ENCODE measurements at regions not wholly inside any gene's neighbourhood (a gene's known extent, or its start where the extent isn't known, plus 50 kb on each side); places are given as distances from the start of the nearest gene placed in this dataset.

DNA sequence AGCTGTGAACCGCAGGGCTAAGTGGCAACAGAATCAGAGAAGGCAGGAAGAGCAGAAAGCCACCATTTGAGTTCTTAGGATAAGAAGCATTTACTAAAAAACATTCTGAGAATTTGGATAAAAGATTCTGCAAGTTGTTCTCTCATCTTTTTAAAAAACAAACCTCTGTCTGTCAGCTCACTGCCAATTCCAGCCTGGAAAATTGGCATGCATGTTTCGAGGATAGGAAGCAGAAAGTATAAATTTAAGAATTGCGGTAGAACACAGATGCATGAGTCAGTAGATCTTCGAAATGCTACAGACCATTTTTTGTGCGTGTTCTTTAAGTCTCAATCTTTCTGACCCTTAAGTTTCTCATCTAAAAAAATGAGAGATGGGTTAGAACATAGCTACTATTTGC is 544.5 kb upstream of the DAB1 start:
- CTCF ChIA-PET: interaction anchor here (1.4 to 1.6 kb wide), 2 partner anchors 7 to 1148 kb away, joined by 3 read pairs; no protein-coding TSS in a partner anchor
- no peak overlapping the region for H2AFZ ChIP-seq (ENCODE audit: low read depth)
- H3F3A ChIP-seq (replicated peaks; ENCODE audit: insufficient read depth): no peaks in the 10 kb centered on the region
- H3K9ac ChIP-seq: no peak overlapping the region
- H3K4me3 ChIP-seq (ENCODE audit: low read depth in 2 of 2, low read length in 1 of 2): no peak overlapping the region
- H3K79me2 ChIP-seq (ENCODE audit: insufficient read depth): no peaks in the 10 kb centered on the region
- no peaks in the 10 kb centered on the region for H3K9me3 ChIP-seq
- H3K9me2 ChIP-seq: no peaks in the 10 kb centered on the region
- H3K27ac ChIP-seq (ENCODE audit: low read depth in 2 of 2, low read length in 1 of 2): no peak overlapping the region
- WGBS (ENCODE audit: low lambda C conversion rate): 52% methylated on average over 5 of the region's 5 CpGs
- no peak for TF ChIP-seq SMC3 (IDR thresholded peaks at IDR 0.05; ENCODE audit: low read depth, low read length)
- TF ChIP-seq RCOR1 (IDR thresholded peaks at IDR 0.05; ENCODE audit: low read length): no peak
- no peak for TF ChIP-seq GABPA (IDR thresholded peaks at IDR 0.05; ENCODE audit: low read depth)
- TF ChIP-seq TCF12 (IDR thresholded peaks at IDR 0.05): no peak
- no peak for TF ChIP-seq RFX5 (IDR thresholded peaks at IDR 0.05; ENCODE audit: low read length)
- no peaks in the 10 kb centered on the region for H3K36me3 ChIP-seq (replicated peaks in 1 of 2; ENCODE audit: control insufficient read depth in 1 of 2, insufficient read depth in 2 of 2, low read length in 1 of 2)
- no peaks in the 10 kb centered on the region; a peak in 1 of 4 replicates for H3K4me1 ChIP-seq (ENCODE audit: control insufficient read depth in 1 of 2, insufficient read depth in 2 of 2, low read depth in 1 of 2, low read length in 1 of 2)
- H3K4me2 ChIP-seq: no peak overlapping the region
- POLR2A ChIA-PET: no interaction called here
- H4K20me1 ChIP-seq (ENCODE audit: insufficient read depth): no peaks in the 10 kb centered on the region
- DNase-seq: no peak
- H3K27me3 ChIP-seq (ENCODE audit: insufficient read depth): no peaks in the 10 kb centered on the region

DNA sequence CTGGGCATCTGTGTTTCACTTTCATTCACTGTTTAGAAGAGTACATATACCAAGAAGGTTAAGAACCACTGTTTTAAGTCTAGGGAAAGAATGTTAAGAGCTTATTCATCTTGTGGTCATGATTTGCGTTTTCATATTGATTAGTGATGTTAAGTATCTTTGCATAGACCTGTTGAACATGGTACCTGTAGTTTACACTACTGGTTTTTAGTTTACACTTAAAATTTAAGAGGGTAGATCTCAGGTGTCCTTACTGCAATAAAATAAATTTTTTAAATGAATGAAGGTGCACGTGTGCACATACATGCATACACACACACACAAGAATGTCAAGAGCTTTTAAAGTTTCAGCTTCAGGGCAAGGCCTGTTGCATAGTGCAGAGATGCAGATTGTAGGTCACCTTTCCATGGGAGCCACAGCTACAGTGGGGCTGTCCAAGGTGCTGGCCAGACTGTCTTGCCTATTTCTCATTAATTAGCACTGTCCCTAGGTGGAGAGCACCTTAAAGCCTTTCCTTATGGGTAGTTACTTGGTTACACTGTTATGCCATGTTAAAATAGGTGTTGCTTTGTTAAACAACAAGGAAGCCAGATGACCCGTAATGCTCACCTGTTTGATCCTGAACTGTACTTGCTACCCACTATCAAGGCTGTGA is 543.0 kb upstream of the DAB1 start:
- CTCF ChIA-PET: interaction anchor here (1.6 kb wide), 1 partner anchor 9 kb away, joined by 3 read pairs; no protein-coding TSS in a partner anchor
- no peaks in the 10 kb centered on the region; a peak in 1 of 4 replicates for H3K4me1 ChIP-seq (ENCODE audit: control insufficient read depth in 1 of 2, insufficient read depth in 2 of 2, low read depth in 1 of 2, low read length in 1 of 2)
- no peak overlapping the region for H3K9ac ChIP-seq
- no peak overlapping the region for H3K4me3 ChIP-seq (ENCODE audit: low read depth in 2 of 2, low read length in 1 of 2)
- no peak for DNase-seq
- no peak overlapping the region for H3K27ac ChIP-seq (ENCODE audit: low read depth in 2 of 2, low read length in 1 of 2)
- POLR2A ChIA-PET: no interaction called here
- no peaks in the 10 kb centered on the region for H3K27me3 ChIP-seq (ENCODE audit: insufficient read depth)
- no peaks in the 10 kb centered on the region for H3K36me3 ChIP-seq (replicated peaks in 1 of 2; ENCODE audit: control insufficient read depth in 1 of 2, insufficient read depth in 2 of 2, low read length in 1 of 2)
- H4K20me1 ChIP-seq (ENCODE audit: insufficient read depth): no peaks in the 10 kb centered on the region
- no peak overlapping the region for H2AFZ ChIP-seq (ENCODE audit: low read depth)
- H3K4me2 ChIP-seq: no peak overlapping the region
- no peaks in the 10 kb centered on the region for H3F3A ChIP-seq (replicated peaks; ENCODE audit: insufficient read depth)
- H3K79me2 ChIP-seq (ENCODE audit: insufficient read depth): no peaks in the 10 kb centered on the region
- no peaks in the 10 kb centered on the region for H3K9me2 ChIP-seq
- H3K9me3 ChIP-seq: no peaks in the 10 kb centered on the region
- WGBS (ENCODE audit: low lambda C conversion rate): 33% methylated on average over 3 of the region's 3 CpGs
- TF ChIP-seq, protein P1, sequence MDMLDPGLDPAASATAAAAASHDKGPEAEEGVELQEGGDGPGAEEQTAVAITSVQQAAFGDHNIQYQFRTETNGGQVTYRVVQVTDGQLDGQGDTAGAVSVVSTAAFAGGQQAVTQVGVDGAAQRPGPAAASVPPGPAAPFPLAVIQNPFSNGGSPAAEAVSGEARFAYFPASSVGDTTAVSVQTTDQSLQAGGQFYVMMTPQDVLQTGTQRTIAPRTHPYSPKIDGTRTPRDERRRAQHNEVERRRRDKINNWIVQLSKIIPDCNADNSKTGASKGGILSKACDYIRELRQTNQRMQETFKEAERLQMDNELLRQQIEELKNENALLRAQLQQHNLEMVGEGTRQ (IDR thresholded peaks at IDR 0.05; ENCODE audit: borderline replicate concordance, low read depth, low read length): no peak
- TF ChIP-seq, protein P2, sequence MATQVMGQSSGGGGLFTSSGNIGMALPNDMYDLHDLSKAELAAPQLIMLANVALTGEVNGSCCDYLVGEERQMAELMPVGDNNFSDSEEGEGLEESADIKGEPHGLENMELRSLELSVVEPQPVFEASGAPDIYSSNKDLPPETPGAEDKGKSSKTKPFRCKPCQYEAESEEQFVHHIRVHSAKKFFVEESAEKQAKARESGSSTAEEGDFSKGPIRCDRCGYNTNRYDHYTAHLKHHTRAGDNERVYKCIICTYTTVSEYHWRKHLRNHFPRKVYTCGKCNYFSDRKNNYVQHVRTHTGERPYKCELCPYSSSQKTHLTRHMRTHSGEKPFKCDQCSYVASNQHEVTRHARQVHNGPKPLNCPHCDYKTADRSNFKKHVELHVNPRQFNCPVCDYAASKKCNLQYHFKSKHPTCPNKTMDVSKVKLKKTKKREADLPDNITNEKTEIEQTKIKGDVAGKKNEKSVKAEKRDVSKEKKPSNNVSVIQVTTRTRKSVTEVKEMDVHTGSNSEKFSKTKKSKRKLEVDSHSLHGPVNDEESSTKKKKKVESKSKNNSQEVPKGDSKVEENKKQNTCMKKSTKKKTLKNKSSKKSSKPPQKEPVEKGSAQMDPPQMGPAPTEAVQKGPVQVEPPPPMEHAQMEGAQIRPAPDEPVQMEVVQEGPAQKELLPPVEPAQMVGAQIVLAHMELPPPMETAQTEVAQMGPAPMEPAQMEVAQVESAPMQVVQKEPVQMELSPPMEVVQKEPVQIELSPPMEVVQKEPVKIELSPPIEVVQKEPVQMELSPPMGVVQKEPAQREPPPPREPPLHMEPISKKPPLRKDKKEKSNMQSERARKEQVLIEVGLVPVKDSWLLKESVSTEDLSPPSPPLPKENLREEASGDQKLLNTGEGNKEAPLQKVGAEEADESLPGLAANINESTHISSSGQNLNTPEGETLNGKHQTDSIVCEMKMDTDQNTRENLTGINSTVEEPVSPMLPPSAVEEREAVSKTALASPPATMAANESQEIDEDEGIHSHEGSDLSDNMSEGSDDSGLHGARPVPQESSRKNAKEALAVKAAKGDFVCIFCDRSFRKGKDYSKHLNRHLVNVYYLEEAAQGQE (IDR thresholded peaks at IDR 0.05; ENCODE audit: low read depth, low read length): peak; percentile 96
- TF ChIP-seq, protein P3, sequence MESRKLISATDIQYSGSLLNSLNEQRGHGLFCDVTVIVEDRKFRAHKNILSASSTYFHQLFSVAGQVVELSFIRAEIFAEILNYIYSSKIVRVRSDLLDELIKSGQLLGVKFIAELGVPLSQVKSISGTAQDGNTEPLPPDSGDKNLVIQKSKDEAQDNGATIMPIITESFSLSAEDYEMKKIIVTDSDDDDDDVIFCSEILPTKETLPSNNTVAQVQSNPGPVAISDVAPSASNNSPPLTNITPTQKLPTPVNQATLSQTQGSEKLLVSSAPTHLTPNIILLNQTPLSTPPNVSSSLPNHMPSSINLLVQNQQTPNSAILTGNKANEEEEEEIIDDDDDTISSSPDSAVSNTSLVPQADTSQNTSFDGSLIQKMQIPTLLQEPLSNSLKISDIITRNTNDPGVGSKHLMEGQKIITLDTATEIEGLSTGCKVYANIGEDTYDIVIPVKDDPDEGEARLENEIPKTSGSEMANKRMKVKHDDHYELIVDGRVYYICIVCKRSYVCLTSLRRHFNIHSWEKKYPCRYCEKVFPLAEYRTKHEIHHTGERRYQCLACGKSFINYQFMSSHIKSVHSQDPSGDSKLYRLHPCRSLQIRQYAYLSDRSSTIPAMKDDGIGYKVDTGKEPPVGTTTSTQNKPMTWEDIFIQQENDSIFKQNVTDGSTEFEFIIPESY (IDR thresholded peaks at IDR 0.05; ENCODE audit: borderline replicate concordance, low read depth): no peak
- TF ChIP-seq RAD21 (IDR thresholded peaks at IDR 0.05; ENCODE audit: low read length): no peak
- TF ChIP-seq RXRA (IDR thresholded peaks at IDR 0.05; ENCODE audit: borderline replicate concordance, low read depth): no peak
- TF ChIP-seq SMC3 (IDR thresholded peaks at IDR 0.05; ENCODE audit: low read depth, low read length): no peak

All from SK-N-SH (cell line).